Gastroesophageal sphincter (tissue), 4 donors: ENCODE measurements at regions not wholly inside any gene's neighbourhood (a gene's known extent, or its start where the extent isn't known, plus 50 kb on each side); places are given as distances from the start of the nearest gene placed in this dataset.

Experiments used
- ATAC-seq: fragments of 150-250 bp; one replicate; pipeline ENCODE4 v1.9.1; 2016; ENCODE audit warnings: mild to moderate bottlenecking, moderate library complexity
- H3K27ac ChIP-seq, 4 donors: fragments of 200-600 bp; sonication (generic) in 3 of 4; 1 replicate in 3 of 4; 2 replicates in 1 of 4; pipeline ENCODE4 v1.5.1; 2016 to 2019
- H3K27me3 ChIP-seq: fragments of 200-600 bp; sonication (generic); one replicate; pipeline ENCODE4 v1.5.1; 2019
- H3K36me3 ChIP-seq, 2 donors: fragments of 200-600 bp; sonication (generic); one replicate each; pipeline ENCODE4 v1.5.1; 2019; ENCODE audit warnings: control low read depth in 1 of 2
- H3K4me1 ChIP-seq, 3 donors: fragments of 200-600 bp; sonication (generic); 1 replicate in 2 of 3; 2 replicates in 1 of 3; pipeline ENCODE4 v1.5.1; 2016 to 2019; ENCODE audit warnings: control low read depth in 2 of 3
- H3K4me3 ChIP-seq, 2 donors: fragments of 200-600 bp; sonication (generic); one replicate each; pipeline ENCODE4 v1.5.1; 2019; ENCODE audit warnings: mild to moderate bottlenecking in 1 of 2, moderate library complexity in 1 of 2
- H3K9me3 ChIP-seq, 3 donors: fragments of 200-600 bp; sonication (generic); one replicate each; pipeline ENCODE4 v1.5.1; 2017 to 2019; ENCODE audit warnings: control low read depth in 2 of 3
- CTCF ChIP-seq, 4 experiments: fragments of 200-600 bp in 2 of 4; fragments of 450-650 bp in 2 of 4; sonication (generic) in 1 of 4; IDR thresholded peaks; one replicate each; pipeline ENCODE4 v1.5.1; 2017 to 2019; ENCODE audit warnings: antibody characterized with exemption in 4 of 4, mild to moderate bottlenecking in 2 of 4, moderate library complexity in 2 of 4
- EP300 ChIP-seq: sonication (generic); formaldehyde crosslinking; IDR thresholded peaks from one replicate; pipeline ENCODE4 v1.6.1; 2017; ENCODE audit warnings: antibody characterized with exemption, mild to moderate bottlenecking
- POLR2A ChIP-seq, 2 donors: fragments of 450-650 bp; IDR thresholded peaks; one replicate each; pipeline ENCODE4 v1.6.1; 2017; ENCODE audit warnings: antibody characterized with exemption in 2 of 2, mild to moderate bottlenecking in 2 of 2, moderate library complexity in 1 of 2
- POLR2AphosphoS5 ChIP-seq: sonication (generic); formaldehyde crosslinking; IDR thresholded peaks from one replicate; pipeline ENCODE4 v1.6.1; 2017; ENCODE audit warnings: antibody characterized with exemption
- WGBS, 2 donors: methylation state at CpG; one replicate each; pipeline ENCODE4 v1.1.5; 2018; ENCODE audit warnings: low coverage in 1 of 2; 5-methylcytosine and 5-hydroxymethylcytosine counted together

- H3K27me3 ChIP-seq = no peaks in the 10 kb centered on the region
- no peak for ATAC-seq
- TF ChIP-seq EP300 (no peak), POLR2A (IDR thresholded peaks at IDR 0.05) (no peak), CTCF (IDR thresholded peaks at IDR 0.05) (no peak), POLR2AphosphoS5 (no peak)
Observed at GRCh38 chr5:28961816-28962215, 1923.4 kb upstream of the CDH9 start.

GRCh38 chr5:28958581-28958980 is 1920.2 kb upstream of the CDH9 start:
- Histone ChIP-seq H3K27me3 (no peaks in the 10 kb centered on the region), H3K27ac (no peak overlapping the region), H3K4me3 (no peak overlapping the region), H3K4me1 (no peaks in the 10 kb centered on the region), H3K9me3 (no peaks in the 10 kb centered on the region), H3K36me3 (no peaks in the 10 kb centered on the region)
- 89 to 96% methylated on average over 2 of the region's 2 CpGs for WGBS, 2 donors
- ATAC-seq = no peak
- no peak for TF ChIP-seq POLR2A (IDR thresholded peaks at IDR 0.05)
- no peak for TF ChIP-seq CTCF (IDR thresholded peaks at IDR 0.05)

More at GRCh38 chr5:28961816-28962215, 1923.4 kb upstream of the CDH9 start:
- Histone ChIP-seq H3K4me3 (no peak overlapping the region), H3K27ac (no peak overlapping the region), H3K4me1 (no peaks in the 10 kb centered on the region), H3K9me3 (no peaks in the 10 kb centered on the region), H3K36me3 (no peaks in the 10 kb centered on the region)

GRCh38 chr5:28957450-28957849 is 1919.1 kb upstream of the CDH9 start:
- H3K36me3 ChIP-seq = no peaks in the 10 kb centered on the region
- H3K4me3 ChIP-seq = no peak overlapping the region
- H3K27ac ChIP-seq = no peak overlapping the region
- no peaks in the 10 kb centered on the region for H3K4me1 ChIP-seq
- H3K27me3 ChIP-seq = no peaks in the 10 kb centered on the region
- no peak for TF ChIP-seq CTCF (IDR thresholded peaks at IDR 0.05)
- TF ChIP-seq POLR2A (IDR thresholded peaks at IDR 0.05) = no peak
- no peak for TF ChIP-seq POLR2AphosphoS5
- TF ChIP-seq EP300 = no peak
- no peak for ATAC-seq
- no peaks in the 10 kb centered on the region for H3K9me3 ChIP-seq

GRCh38 chr5:28954074-28954473 is 1915.7 kb upstream of the CDH9 start:
- no peak for ATAC-seq
- TF ChIP-seq POLR2AphosphoS5 (no peak), POLR2A (IDR thresholded peaks at IDR 0.05) (no peak), CTCF (IDR thresholded peaks at IDR 0.05) (no peak), EP300 (no peak)
- H3K36me3 ChIP-seq = no peaks in the 10 kb centered on the region
- H3K4me1 ChIP-seq = no peaks in the 10 kb centered on the region
- no peaks in the 10 kb centered on the region for H3K27me3 ChIP-seq
- H3K27ac ChIP-seq = no peak overlapping the region
- WGBS, 2 donors = 86 to 100% methylated on average over 3 to 4 of the region's 4 CpGs
- no peaks in the 10 kb centered on the region for H3K9me3 ChIP-seq
- no peak overlapping the region for H3K4me3 ChIP-seq

- Histone ChIP-seq H3K36me3 (no peaks in the 10 kb centered on the region), H3K4me3 (no peak overlapping the region), H3K4me1 (no peaks in the 10 kb centered on the region), H3K9me3 (no peaks in the 10 kb centered on the region), H3K27ac (no peak overlapping the region), H3K27me3 (no peaks in the 10 kb centered on the region)
- TF ChIP-seq CTCF (IDR thresholded peaks at IDR 0.05) (no peak), POLR2A (IDR thresholded peaks at IDR 0.05) (no peak), POLR2AphosphoS5 (no peak), EP300 (no peak)
- 80 to 88% methylated on average over 2 of the region's 2 CpGs for WGBS, 2 donors
- ATAC-seq = no peak
Observed at GRCh38 chr5:28947865-28948264, 1909.5 kb upstream of the CDH9 start.
